AG04450 (cell line): ENCODE measurements at regions not wholly inside any gene's neighbourhood (a gene's known extent, or its start where the extent isn't known, plus 50 kb on each side); places are given as distances from the start of the nearest gene placed in this dataset.

Source experiments
- CTCF ChIA-PET: fragments of 300-600, 350-600 bp; formaldehyde crosslinking; extraction: SDS; loops from one replicate; lab custom pipeline; 2022; ENCODE audit warnings: antibody characterized with exemption, inconsistent platforms; lab: Charles Lee
- POLR2A ChIA-PET: fragments of 350-600 bp; formaldehyde crosslinking; extraction: SDS; loops from one replicate; lab custom pipeline; 2021; ENCODE audit warnings: antibody characterized with exemption, inconsistent platforms; lab: Yijun Ruan, JAX
- DNase-seq: peaks from one replicate; pipeline ENCODE4 v3.0.0-alpha.2; 2011; ENCODE audit warnings: low read depth, low spot score
- H3K27ac ChIP-seq: one replicate; pipeline ENCODE4 v1.5.1; 2012; ENCODE audit warnings: low read depth, low read length, control low read depth
- H3K27me3 ChIP-seq: one replicate; pipeline ENCODE4 v1.6.0; 2012; ENCODE audit warnings: low read length; ENCODE audit not compliant: control insufficient read depth, insufficient read depth
- H3K4me3 ChIP-seq: 2 replicates; pipeline ENCODE4 v1.5.1; 2011; ENCODE audit warnings: mild to moderate bottlenecking, low read depth, low read length, control low read depth
- H3K9me3 ChIP-seq: 2 replicates; pipeline ENCODE4 v1.5.1; 2012; ENCODE audit warnings: low read length; ENCODE audit not compliant: control insufficient read depth, insufficient read depth
- CTCF ChIP-seq: IDR thresholded peaks from 2 replicates; pipeline ENCODE4 v1.5.1; 2011; ENCODE audit warnings: low read depth, low read length, control low read depth, inconsistent platforms

- no peak for TF ChIP-seq CTCF
- CTCF ChIA-PET: interaction anchor here (0.6 kb wide), 1 partner anchor 864 kb away, joined by 3 read pairs; no protein-coding TSS in a partner anchor
- H3K27ac ChIP-seq: no peak overlapping the region
- H3K4me3 ChIP-seq: no peak overlapping the region
- H3K27me3 ChIP-seq: no peaks in the 10 kb centered on the region
- peaks cover 14% of the 10 kb centered on the region for H3K9me3 ChIP-seq
- no peak for DNase-seq
- POLR2A ChIA-PET: no interaction called here
Measured at GRCh38 chr2:209209943-209210342, 213.9 kb upstream of the MAP2 start.

- Histone ChIP-seq H3K4me3 (no peak overlapping the region), H3K27me3 (no peaks in the 10 kb centered on the region), H3K9me3 (no peaks in the 10 kb centered on the region), H3K27ac (no peak overlapping the region)
- ChIA-PET CTCF (no interaction called here), POLR2A (no interaction called here)
- TF ChIP-seq CTCF: no peak
- no peak for DNase-seq
Measured at GRCh38 chr2:209230560-209230959, 193.3 kb upstream of the MAP2 start.

- no peak for DNase-seq
- H3K27me3 ChIP-seq: no peaks in the 10 kb centered on the region
- no peak overlapping the region for H3K4me3 ChIP-seq
- POLR2A ChIA-PET: no interaction called here
- CTCF ChIA-PET: no interaction called here
- H3K27ac ChIP-seq: no peak overlapping the region
- no peak for TF ChIP-seq CTCF
- no peaks in the 10 kb centered on the region; the same call in 1 of the 2 replicates for H3K9me3 ChIP-seq
Measured at GRCh38 chr2:209236377-209236776, 187.5 kb upstream of the MAP2 start.

- Histone ChIP-seq H3K9me3 (peaks cover 4% of the 10 kb centered on the region; the same call in 1 of the 2 replicates), H3K27me3 (no peaks in the 10 kb centered on the region), H3K27ac (no peak overlapping the region), H3K4me3 (no peak overlapping the region)
- no peak for TF ChIP-seq CTCF
- POLR2A ChIA-PET: no interaction called here
- DNase-seq: no peak
- CTCF ChIA-PET: no interaction called here
Measured at GRCh38 chr2:209238765-209239584, 184.9 kb upstream of the MAP2 start.

GRCh38 chr2:209239585-209239938, 184.3 kb upstream of the MAP2 start:
- DNase-seq: no peak
- CTCF ChIA-PET: no interaction called here
- POLR2A ChIA-PET: no interaction called here
- H3K27me3 ChIP-seq: no peaks in the 10 kb centered on the region
- TF ChIP-seq CTCF: no peak
- no peak overlapping the region for H3K4me3 ChIP-seq
- H3K9me3 ChIP-seq: peaks cover 4% of the 10 kb centered on the region; the same call in 1 of the 2 replicates
- H3K27ac ChIP-seq: no peak overlapping the region
